ENCODE measurements at regions not wholly inside any gene's neighbourhood (a gene's known extent, or its start where the extent isn't known, plus 50 kb on each side); places are given as distances from the start of the nearest gene placed in this dataset.

DNA sequence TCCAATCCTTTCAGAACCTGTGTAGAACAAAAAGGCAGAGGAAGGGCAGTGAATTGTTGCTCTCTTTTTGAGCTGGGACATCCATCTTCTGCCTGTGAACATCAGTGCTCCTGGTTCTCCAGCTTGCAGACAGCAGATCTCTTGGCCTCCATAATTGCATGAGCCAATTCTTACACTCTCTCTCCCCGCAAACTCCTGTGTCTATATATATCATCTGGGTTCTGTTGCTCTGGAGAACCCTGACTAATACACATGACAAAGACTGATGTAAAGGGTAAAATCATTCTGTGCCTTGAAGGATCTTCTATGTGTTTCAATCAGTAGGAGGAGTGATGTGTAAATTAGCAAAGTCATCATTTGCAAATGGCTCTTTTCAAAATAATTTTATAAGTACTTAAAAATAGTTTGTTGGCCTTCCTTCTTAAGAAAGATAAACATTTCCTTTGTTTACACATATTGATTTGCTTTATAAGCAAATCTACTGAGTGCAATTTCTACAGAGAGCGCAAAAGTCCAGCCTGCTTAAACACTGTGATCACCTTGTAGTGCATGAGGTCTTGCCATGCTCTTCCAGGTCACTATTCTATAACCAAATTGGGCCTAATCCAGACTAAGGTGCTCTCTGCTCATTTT lies 154.9 kb upstream of the ANKRD28 start:
- DNase-seq (ENCODE audit: low read depth in 2 of 2) = no peak

DNA sequence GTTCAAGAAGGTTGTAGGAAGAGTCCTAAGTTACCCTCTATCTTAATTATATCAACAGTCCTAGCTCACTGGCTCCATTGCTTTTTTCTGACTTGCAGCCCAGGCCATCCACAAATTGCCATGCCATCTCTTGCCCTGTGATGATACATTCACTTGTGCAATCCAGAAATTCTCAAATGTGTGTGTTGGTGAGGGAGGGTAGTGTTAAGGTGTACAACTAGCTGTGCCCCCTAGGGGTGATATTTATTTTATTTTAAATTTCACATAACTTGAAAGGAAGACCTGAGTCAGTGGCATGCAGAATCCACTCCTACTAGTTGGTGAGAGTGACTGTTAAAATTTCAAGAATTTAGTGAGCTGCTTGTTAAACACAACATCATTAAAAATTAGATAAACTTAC lies 156.1 kb upstream of the ANKRD28 start:
- DNase-seq (ENCODE audit: low read depth in 2 of 2) = no peak

DNA sequence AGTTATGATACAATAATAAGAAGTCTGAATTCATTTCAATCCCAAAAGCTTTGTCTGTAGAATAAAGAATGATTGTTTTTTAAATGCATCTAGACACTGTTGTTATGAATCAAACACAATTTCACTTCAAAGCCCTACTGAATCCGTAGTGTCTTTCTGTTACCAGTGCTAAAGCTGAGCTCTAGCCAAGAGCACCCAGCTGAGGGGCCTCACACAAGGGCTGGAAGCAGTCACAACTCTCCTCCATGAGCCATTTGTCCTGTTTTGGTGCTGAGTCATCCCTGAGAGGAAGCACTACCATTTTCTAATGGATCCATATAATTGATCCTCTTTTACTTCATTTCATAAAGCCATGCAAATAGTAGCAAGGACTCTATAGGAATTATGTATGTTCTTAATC lies 158.2 kb upstream of the ANKRD28 start:
- no peak for DNase-seq (ENCODE audit: low read depth in 2 of 2)

DNA sequence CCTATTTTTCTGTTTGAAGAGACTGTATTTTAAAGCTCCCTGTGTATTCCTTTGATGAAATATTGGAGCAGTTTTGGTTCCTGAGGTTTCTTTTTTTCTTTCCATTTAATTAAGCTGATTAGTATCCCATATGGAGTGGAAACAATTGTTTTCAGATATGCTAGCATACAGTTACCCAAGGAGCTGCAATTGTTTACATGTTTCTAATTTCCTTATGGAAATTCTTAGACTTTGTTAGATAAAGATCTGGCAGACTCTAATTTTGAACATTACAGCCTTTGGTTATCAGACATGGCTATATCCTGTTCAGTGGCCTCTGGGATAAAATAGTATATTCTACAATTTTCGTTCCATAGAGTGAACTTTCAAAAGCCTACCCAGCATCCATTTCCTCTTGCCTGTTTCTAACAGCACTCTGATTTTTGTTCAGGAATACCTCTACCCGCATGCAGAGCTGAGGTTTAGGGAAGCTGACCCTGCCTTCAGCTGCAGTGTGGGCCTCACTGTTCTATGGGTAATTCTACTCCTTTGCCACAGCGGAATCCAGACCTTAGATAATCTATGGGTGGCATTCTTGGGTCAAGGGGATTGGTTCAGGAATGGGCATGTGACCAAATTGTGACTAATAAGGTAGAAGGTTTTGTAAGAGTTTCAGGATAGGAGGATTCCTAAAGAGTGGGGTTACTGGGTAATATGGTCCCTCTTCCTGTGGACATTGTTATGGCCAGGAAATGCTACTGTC lies 161.1 kb upstream of the ANKRD28 start:
- no peak for DNase-seq (ENCODE audit: low read depth in 2 of 2)

DNA sequence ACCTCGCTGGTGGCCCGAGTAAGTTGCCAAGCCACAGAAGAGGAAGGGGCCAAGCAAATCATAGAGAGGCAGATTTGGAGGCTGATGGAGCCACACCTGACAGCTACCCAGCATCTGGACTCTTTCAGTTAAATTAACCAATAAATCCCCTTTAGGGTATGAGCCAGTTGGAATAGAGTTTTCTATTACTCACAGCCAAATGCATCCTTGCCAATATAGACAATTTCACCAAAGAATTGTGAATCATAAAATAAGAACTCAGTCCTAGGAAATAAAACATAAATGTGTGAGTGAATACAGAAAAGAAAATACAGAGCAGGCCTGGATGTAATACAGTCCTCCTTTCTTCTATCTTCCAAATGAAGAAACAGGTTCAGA lies 161.6 kb upstream of the ANKRD28 start:
- no peak for DNase-seq (ENCODE audit: low read depth in 2 of 2)

DNA sequence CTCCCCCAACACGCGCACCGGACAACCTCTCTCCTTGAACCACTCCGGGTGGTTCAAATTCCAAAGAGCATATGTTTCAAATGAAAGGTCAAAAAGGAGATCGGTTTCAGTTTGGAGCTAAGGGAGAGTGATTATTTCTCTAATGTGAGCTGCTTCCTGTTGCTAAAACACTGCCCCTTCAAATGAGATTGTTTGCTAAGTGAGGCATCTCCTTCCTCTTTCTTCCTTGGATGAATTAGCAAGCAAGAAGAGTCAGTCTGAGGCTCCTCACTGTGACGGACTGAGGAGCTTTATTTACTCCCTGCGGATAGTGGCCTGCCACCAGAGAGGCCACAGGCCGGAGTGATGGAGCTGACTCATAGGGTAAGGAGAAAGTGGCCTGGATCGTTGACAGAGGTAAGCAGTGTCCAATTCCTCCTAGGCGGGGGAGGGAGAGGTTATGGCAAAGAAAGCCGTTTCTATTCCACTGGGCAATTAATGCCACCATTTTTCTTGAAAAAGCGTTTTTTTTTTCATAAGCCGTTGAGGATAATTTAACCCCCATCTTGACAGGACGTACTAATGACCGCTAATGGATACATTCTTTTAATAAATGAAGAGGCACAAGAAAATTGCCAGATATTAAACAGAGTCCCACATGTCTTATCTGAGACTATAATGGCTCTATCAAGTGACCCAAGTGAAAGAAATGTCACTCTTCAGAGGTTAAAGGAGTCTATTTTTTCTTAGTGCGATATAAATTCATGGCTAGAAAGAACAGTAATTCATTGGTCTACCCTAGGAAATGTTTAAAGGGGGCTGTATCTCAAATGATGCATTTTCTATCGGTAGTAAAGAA lies 167.0 kb upstream of the ANKRD28 start:
- DNase-seq (ENCODE audit: low read depth in 2 of 2) = no peak

DNA sequence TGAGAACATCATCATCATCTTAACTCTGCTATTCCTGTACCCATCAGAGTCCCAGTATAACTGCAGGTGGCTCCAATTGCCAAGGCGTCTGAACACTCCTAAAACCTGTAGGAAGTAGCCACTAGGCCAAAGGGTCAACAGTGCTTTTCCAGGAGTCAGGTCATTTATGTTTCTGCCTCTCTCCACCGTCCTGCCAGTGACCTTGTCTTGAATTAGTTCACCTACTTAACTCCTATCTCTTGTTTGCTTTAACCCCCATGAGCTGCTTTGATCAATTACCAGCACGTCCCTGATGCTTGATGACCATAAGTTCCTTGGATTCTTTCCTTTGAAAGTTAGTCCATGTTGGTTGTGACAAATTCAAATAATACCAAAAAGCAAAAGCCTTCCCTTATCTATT lies 169.8 kb upstream of the ANKRD28 start:
- no peak for DNase-seq (ENCODE audit: low read depth in 2 of 2)

DNA sequence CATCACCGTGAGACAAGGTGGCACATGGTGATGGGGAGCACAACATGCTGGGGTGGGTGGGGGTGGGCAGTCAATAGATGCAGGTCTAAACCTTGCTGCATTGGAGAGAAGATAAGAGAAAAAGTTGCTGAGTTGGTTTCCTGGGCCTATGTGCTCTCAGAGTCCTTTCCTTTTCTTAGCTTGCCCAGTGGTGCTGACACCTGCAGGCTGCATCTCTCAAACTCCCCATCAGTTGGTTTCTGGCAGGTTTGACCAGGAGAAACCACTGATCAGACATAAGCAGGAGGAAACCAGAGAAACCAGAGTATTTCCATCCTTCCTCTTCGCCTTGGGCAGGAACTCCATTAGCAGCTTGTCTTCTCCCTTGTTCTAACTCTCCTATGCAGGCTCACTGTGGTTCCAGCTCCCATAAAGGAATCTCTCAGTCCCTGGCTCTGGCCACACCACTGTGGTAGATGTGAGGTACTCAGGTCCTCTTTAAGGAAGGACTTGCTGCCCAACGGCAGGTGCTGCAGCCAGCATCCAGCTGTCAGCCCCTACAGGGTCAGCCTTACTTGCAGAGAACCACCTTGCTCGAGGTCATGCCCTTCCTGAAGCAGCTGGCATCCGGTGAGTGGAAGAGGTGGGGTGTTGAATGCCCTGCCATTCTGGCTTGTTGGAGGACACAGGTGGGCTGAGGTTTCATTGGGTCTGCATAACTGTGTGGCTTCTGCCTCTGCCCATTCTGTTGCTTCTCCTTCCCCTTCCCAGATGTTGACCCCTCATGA lies 172.3 kb upstream of the ANKRD28 start:
- DNase-seq (ENCODE audit: low read depth in 2 of 2) = no peak

DNA sequence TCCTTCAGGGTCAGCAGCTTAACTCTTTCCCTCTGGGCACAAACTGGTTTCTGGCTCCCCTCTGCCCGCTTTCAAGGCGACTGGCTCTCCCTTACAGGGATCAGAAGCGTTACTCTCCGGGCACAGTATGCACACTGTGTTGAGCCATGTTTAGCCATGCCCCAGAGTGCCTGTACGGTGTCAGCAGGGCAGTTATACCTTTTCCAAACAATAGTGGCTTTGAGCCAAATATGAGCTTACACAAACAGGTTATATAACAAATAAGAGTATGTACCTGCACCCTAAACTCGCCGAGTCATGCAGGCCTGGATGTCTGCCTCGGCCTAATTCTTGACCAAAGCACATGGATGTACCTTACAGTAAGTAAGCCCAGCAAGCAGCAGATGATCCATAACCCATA lies 175.6 kb upstream of the ANKRD28 start:
- DNase-seq (ENCODE audit: low read depth in 2 of 2) = no peak

DNA sequence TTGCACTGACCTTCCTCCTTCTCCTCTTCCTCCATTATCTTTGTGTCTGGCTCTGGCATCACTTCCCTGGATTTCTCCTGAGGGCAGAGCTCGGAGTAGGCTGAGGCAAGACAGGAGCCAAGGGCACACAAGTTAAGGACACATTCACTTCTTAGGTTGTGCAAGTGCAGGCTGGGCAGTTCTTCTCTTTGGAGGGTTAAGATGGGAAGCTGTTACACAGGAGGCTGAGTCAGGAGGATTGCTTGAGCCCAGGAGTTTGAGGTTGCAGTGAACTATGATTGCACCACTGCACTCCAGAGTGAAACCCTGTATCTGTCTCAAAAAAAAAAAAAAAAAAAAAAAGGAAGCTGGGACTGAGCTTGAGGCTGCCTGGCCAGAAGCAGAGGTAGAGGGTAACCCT lies 176.2 kb upstream of the ANKRD28 start:
- DNase-seq (ENCODE audit: low read depth in 2 of 2) = no peak

DNA sequence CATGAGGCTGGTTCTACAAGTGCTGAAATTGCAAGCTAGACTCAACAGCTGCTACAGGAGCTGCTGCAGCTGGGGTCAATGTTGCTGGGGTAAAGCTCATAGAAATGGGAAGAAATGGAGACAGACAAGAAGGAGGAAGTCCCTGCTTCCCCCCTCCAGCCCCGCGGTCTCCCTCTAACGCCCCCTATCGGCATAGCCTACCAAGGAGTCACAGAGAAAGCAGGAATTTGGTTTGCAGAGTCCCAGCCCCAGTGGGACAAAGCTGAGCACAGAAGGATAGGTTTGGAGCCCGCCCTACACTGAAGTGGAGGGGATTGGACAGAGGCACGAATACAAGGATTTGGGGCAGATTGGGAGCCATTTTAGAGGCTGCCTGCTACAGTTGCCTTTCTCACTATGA lies 176.9 kb upstream of the ANKRD28 start:
- DNase-seq (ENCODE audit: low read depth in 2 of 2) = no peak

DNA sequence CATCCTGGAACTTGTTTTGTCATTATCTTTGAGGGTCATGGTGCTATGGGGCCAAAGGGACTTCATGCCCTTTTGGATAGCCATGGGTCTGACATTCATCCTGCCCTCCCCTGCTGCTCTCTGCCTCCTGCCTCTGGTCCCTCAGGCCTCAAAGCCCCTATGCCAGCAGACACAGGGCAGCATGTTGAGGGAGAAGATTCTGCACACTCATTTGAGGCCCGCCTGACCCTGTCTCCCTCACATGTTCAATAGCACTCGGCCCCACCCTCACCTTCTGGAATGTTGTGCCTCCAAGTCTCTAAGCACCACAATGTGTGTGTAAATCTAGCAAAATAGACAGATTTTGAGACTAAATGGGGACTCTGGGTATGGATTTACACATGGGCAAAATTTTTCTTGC lies 178.7 kb upstream of the ANKRD28 start:
- no peak for DNase-seq (ENCODE audit: low read depth in 2 of 2)

DNA sequence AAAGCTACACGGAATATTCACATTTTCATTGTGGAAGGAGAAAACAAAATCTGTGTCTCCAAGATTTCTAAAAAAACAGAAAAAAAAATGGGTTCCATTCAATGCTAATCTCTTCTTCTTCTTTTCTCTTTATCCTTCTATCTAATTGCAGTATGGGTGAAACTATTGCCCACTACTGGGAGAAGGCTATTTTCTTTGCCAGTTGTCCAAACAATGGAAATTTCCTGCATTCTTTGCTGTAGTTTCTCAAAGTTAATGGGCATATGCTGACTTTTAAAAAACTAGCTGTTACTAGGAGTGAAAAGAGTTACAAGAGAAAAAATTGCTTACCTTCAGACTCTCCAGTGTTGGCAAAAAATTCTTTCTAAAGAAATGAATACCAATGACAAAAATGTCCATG lies 179.3 kb upstream of the ANKRD28 start:
- DNase-seq (ENCODE audit: low read depth in 2 of 2) = no peak

DNA sequence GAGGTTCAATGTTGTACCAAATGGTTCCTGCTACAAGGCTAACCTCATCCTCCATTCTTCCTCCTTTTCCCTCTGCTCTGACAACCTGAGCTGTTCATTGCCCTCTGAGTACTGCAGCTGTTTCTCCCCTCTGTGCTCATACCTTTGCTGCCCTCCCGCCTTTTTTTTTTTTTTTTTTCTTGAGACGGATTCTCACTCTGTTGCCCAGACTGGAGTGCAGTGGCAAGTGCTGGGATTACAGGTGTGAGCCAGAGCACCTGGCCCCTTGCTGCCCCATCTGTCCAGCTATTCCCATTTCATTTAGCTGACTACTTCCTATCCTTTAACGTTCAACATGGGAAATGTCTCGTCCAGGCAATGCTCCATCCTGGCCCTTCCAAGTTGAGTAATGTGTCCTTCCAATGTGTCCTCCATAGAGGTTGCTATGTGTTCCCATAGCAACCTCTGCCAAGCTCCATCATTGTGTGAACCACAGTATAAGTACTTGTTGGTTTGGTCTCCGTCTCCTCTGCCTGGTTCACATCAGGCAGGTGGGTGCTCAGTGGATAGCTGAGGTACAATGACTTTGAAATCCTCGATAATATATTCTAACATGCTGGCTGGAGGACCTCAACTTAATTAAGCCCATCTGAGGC lies 179.9 kb upstream of the ANKRD28 start:
- DNase-seq (ENCODE audit: low read depth in 2 of 2) = no peak

DNA sequence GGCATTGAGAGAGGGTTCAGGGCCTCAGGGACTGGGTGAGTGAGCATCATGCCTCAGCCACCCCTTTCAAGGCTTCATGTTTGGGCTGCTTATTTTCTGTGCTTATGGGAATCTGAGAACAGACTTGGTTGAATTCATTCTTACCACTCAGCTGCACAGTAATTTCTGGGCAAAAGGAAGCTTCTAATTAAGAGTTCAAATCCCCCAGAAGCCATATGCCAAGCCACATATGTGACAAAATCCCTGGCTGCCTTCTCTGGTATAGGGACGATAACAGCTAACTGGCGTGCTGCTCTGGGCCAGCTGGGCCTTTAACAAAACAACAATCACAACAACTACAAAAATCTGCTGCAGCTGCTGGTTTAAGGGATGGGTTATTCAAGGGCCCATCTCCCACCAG lies 181.0 kb upstream of the ANKRD28 start:
- no peak for DNase-seq (ENCODE audit: low read depth in 2 of 2)

DNA sequence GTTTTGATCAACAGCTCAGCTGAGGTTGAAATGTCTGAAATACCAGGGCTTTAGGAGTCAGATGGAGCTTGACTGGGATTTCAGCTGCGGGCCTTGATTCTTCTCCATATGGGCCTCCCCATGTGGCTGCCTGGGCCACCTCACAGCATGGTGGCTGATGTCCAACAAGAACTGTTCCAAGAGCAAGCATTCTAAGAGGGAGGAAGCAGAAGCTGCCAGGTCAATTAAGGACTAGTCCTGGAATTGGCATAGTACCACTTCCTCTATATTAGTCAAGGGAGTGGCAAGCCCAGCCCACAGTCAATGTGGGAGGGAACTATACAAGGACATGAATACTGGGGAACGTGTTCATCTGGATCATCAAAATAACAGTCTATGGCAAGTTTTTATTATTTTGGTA lies 181.7 kb upstream of the ANKRD28 start:
- DNase-seq (ENCODE audit: low read depth in 2 of 2) = no peak

DNA sequence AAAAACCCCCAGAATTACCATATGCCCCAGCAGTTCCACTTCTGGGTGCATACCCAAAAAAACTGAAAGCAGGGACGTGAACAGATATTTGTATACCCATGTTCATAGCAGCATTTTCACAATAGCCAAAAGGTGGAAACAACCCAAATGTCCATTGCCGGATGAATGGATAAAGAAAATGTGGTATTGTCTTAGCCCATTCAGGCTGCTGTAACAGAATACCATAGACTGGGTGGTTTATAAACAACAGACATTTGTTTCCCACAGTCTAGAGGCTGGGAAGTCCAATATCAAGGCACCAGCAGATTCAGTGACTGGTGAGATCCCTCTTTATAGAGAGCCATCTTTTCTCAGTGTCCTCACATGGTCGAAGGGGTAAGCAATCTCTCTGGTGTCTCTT lies 182.1 kb upstream of the ANKRD28 start:
- DNase-seq (ENCODE audit: low read depth in 2 of 2) = no peak

DNA sequence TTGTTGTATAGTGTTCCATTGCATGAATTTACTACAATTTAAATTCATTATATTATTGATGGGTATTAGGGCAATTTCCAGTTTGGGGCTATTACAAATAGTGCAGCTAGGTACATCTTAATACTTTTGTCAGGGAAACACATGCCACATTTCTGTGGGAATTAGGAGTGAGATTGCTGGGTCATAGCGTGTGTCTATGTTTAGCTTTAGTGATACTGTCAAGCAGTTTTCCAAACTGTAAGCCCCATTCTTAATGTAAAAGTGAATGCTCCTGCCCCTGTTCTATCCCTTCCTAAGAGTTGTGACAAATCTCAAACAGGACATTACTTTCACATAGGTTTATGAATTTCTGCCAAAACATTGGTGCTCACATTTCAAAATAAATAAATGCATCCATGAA lies 184.5 kb upstream of the ANKRD28 start:
- no peak for DNase-seq (ENCODE audit: low read depth in 2 of 2)

DNA sequence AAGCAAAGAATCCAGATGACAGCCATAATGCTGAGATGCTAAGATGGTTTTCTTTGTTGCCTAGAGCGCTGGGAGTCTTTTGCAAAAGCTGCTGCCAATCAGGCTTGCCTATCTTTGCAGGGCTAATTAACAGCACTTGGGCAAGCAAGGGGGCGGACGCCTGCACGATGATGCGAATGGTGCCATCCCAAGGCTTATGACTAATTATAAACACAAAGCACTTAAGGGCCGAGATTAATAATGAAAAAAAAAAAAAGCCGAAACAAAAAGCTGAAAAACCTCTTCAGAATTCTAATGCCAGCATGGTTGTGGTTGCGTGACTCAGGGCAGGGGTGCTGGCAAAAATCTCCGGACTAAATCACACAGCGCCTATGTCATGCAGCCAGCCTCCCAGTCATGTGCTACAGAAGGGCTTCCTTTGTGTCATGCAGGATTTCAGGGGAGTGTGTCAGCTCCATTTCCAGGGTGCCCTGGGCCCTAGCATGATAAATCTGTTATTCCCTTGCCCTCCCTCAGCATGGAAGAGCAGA lies 185.0 kb upstream of the ANKRD28 start:
- DNase-seq (ENCODE audit: low read depth in 2 of 2) = no peak

DNA sequence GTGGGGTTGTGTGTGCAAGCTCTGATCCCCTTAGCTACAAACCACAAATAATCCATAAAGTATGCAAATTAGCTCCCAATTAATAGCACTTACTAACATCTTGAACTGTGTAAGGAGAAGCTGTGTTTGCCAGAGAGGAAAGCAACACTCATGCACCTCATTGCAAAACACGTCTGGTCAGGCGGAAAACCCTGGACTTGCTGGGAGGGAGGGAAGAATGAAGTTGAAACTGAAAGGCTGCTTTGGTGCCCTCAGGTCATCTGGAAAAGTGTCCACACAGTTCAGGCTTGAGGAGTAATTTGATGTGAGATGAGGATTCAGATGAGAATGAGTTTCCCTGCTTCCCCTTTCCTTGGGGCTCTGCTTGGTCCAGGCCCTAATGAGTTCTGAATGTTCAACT lies 185.5 kb upstream of the ANKRD28 start:
- no peak for DNase-seq (ENCODE audit: low read depth in 2 of 2)

DNA sequence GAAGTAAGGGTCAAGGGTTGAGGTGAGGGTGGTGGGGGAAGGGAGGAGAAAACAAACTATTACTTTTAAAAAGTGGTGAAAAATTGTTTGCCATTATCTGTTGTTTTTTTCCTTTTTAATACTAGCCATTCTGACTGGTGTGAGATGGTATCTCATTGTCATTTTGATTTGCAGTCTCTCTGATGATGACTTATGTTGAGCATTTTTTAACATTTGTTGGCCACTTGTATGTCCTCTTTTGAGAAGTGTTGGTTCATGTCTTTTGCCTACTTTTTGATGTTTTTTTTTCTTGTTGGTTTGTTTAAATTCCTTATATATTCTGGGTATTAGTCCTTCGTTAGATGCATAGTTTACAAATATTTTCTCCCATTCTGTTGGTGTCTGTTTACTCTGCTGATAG lies 185.9 kb upstream of the ANKRD28 start:
- DNase-seq (ENCODE audit: low read depth in 2 of 2) = no peak

DNA sequence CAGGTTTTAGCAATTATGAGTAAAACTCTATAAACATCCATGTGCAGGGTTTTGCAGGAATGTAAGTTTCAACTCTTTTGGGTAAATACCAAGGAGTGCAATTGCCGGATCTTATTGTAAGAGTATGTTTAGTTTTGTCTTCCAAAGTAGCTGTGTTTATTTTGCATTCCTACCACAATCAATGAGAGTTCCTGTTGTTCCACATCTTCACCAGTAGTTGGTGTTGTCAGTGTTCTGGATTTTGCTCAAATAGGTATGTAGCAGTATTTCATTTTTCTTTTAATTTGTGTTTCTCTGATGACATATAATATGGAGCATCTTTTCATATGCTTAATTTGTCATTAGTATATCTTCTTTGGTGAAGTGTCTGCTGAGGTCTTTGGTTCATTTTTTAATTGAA lies 185.1 kb upstream of the GALNT15 start:
- DNase-seq (ENCODE audit: low read depth in 2 of 2) = no peak
